ENCODE measurements at regions not wholly inside any gene's neighbourhood (a gene's known extent, or its start where the extent isn't known, plus 50 kb on each side); places are given as distances from the start of the nearest gene placed in this dataset.

- Histone ChIP-seq H4K20me1 (ENCODE audit: insufficient read depth, low read length) (no peaks in the 10 kb centered on the region), H3K4me2 (ENCODE audit: low read depth, low read length) (no peak overlapping the region), H3K79me2 (ENCODE audit: insufficient read depth, low read length) (no peaks in the 10 kb centered on the region), H3K27me3 (ENCODE audit: control insufficient read depth in 1 of 2, insufficient read depth in 2 of 2, low read length in 2 of 2) (no peaks in the 10 kb centered on the region), H2AFZ (ENCODE audit: low read length) (no peak overlapping the region), H3K27ac (ENCODE audit: extremely low read length, insufficient read depth, low read length) (no peak overlapping the region), H3K4me3 (replicated peaks in 1 of 3; ENCODE audit: insufficient read depth in 1 of 3, low read depth in 2 of 3, low read length in 3 of 3) (no peak overlapping the region), H3K9ac (ENCODE audit: insufficient read depth, low read depth, low read length) (no peak overlapping the region), H3K36me3 (replicated peaks in 1 of 2; ENCODE audit: control insufficient read depth in 1 of 2, insufficient read depth in 2 of 2, low read length in 2 of 2) (no peaks in the 10 kb centered on the region), H3K4me1 (ENCODE audit: insufficient read depth, low read length) (no peaks in the 10 kb centered on the region), H3K9me3 (ENCODE audit: low read length) (no peaks in the 10 kb centered on the region)
- ChIA-PET CTCF (ENCODE audit: low intra/inter-chr PET ratio, low total read pairs) (no interaction called here), POLR2A (no interaction called here)
- no peak for TF ChIP-seq ZNF280D (CRISPR knock-in tag; IDR thresholded peaks at IDR 0.05)
- TF ChIP-seq ZNF33B (CRISPR knock-in tag; IDR thresholded peaks at IDR 0.05) = no peak
- TF ChIP-seq HNRNPL (IDR thresholded peaks at IDR 0.05; ENCODE audit: low read depth, low read length) = no peak
- no peak for TF ChIP-seq GTF2F1 (IDR thresholded peaks at IDR 0.05; ENCODE audit: low read length)
- TF ChIP-seq JDP2 (CRISPR knock-in tag; IDR thresholded peaks at IDR 0.05; ENCODE audit: borderline replicate concordance) = no peak
- TF ChIP-seq CBX2 (IDR thresholded peaks at IDR 0.05; ENCODE audit: low read depth, low read length) = no peak
- no peak for TF ChIP-seq CBX2 (CRISPR knock-in tag; IDR thresholded peaks at IDR 0.05; ENCODE audit: low read depth)
- no peak for TF ChIP-seq ZNF670 (CRISPR knock-in tag; IDR thresholded peaks at IDR 0.05; ENCODE audit: borderline replicate concordance)
- no peak for TF ChIP-seq SOX5 (CRISPR knock-in tag; IDR thresholded peaks at IDR 0.05; ENCODE audit: borderline replicate concordance)
- TF ChIP-seq TBX2 (CRISPR knock-in tag; IDR thresholded peaks at IDR 0.05; ENCODE audit: borderline replicate concordance) = no peak
- TF ChIP-seq ZNF572 (CRISPR knock-in tag; IDR thresholded peaks at IDR 0.05) = no peak
- no peak for TF ChIP-seq ZHX1 (CRISPR knock-in tag; IDR thresholded peaks at IDR 0.05; ENCODE audit: low read depth)
- no peak for TF ChIP-seq KDM6A (CRISPR knock-in tag; IDR thresholded peaks at IDR 0.05; ENCODE audit: low read depth)
- no peak for TF ChIP-seq DRAP1 (CRISPR knock-in tag; IDR thresholded peaks at IDR 0.05)
- TF ChIP-seq TCF7 (IDR thresholded peaks at IDR 0.05; ENCODE audit: low read depth) = no peak
- TF ChIP-seq THAP11 (CRISPR knock-in tag; IDR thresholded peaks at IDR 0.05) = no peak
- TF ChIP-seq ZNF138 (CRISPR knock-in tag; IDR thresholded peaks at IDR 0.05; ENCODE audit: low read depth) = no peak
- TF ChIP-seq ZFP1 (CRISPR knock-in tag; IDR thresholded peaks at IDR 0.05) = no peak
- TF ChIP-seq TP53 (CRISPR knock-in tag; conservative IDR thresholded peaks at IDR 0.05) = no peak
- TF ChIP-seq ZNF746 (CRISPR knock-in tag; IDR thresholded peaks at IDR 0.05) = no peak
- no TSS peak for BruUV-seq (replicated peaks)
- in situ Hi-C loops (cut with HindIII; ENCODE audit: extremely low pct_ligation_motif_present, low pct_unique_long_range_greater_than_20kb) (no loop called here), intact Hi-C loops (cut with micrococcal nuclease; ENCODE audit: unreplicated experiment) (no loop called here)
- no peak for DNase-seq (ENCODE audit: low spot score)
- no peak for FAIRE-seq
- ATAC-seq = no peak
These were observed 294.3 kb upstream of the BMP2 start for GRCh38 chr20:6473197-6473596.
